ENCODE measurements at regions not wholly inside any gene's neighbourhood (a gene's known extent, or its start where the extent isn't known, plus 50 kb on each side); places are given as distances from the start of the nearest gene placed in this dataset.

DNA sequence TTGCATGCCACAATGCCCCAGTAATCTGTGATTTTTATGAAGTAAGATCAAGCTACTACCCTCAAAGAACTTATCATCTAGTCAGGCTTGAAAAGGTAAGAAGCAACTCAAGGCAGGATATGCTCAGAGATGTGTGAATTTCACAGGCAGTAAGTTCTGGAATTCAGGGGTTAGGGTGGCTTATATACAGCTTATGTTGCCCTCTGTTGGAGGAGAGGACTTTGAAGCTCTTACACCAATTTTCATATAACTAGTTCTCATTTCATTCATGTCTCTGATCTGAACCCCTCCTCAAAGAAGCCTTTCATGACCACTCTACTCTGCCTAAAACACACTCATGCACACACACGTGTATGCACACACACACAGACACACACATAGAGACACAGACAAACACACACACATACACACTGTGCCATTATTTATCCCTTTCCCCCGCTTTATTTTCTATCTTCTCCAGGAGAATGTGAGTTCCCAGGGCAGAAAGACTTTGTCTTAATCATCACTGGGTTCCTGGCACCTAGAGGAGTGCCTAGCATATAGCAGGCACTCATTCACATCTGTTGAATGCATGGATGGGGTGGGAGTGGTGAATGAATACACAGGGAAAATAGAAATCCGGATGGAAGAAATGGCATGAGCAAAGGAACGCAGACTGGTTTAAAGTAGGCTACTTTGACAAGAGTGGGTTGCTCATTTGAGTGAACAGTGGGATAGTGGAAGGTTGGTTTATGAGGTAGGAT lies 220.7 kb upstream of the ZBED5 start:
- Histone ChIP-seq H4K8ac (ENCODE audit: low read depth, low read length) (no peak overlapping the region), H3K18ac (ENCODE audit: low read length) (no peak overlapping the region), H4K12ac (ENCODE audit: low read depth, low read length) (no peak overlapping the region), H3K4me1 (ENCODE audit: control insufficient read depth in 1 of 2, insufficient read depth in 2 of 2, low read length in 2 of 2) (peaks cover 2% of the 10 kb centered on the region in 2 experiments), H3K4ac (ENCODE audit: low read depth, low read length) (no peak overlapping the region), H2AK5ac (ENCODE audit: low read length) (no peak overlapping the region), H3K9ac (ENCODE audit: low read length) (no peak overlapping the region), H3K4me3 (ENCODE audit: low read depth, low read length) (no peak overlapping the region), H3K36me3 (ENCODE audit: control insufficient read depth in 1 of 2, insufficient read depth in 2 of 2, low read length in 2 of 2) (no peaks in the 10 kb centered on the region), H2AFZ (ENCODE audit: insufficient read depth, low read length, poor library complexity) (no peak overlapping the region), H2BK5ac (ENCODE audit: low read depth, low read length, poor library complexity) (no peak overlapping the region), H3K27me3 (ENCODE audit: insufficient read depth, low read length) (no peaks in the 10 kb centered on the region), H2BK12ac (ENCODE audit: low read length) (no peak overlapping the region), H3K23ac (ENCODE audit: low read length) (no peak overlapping the region), H3K4me2 (ENCODE audit: low read length) (no peak overlapping the region), H3K79me2 (ENCODE audit: control insufficient read depth, insufficient read depth, low read length, poor library complexity) (no peaks in the 10 kb centered on the region), H3K79me1 (ENCODE audit: low read length) (no peaks in the 10 kb centered on the region), H2BK120ac (ENCODE audit: insufficient read depth, low read length, poor library complexity) (no peak overlapping the region), H3K27ac (ENCODE audit: low read depth, low read length) (no peak overlapping the region), H3K9me3 (ENCODE audit: insufficient read depth, low read depth, low read length) (no peaks in the 10 kb centered on the region), H3K14ac (ENCODE audit: low read length) (no peak overlapping the region), H4K91ac (ENCODE audit: low read depth, low read length) (no peak overlapping the region)
- no CpG with 5 or more reads among the region's 4 CpGs for WGBS (ENCODE audit: extremely low coverage, insufficient coverage, insufficient read length)
- DNase-seq = no peak

- Histone ChIP-seq H3K18ac (ENCODE audit: low read length) (no peak overlapping the region), H3K4me3 (ENCODE audit: low read depth, low read length) (no peak overlapping the region), H2BK5ac (ENCODE audit: low read depth, low read length, poor library complexity) (no peak overlapping the region), H3K4me2 (ENCODE audit: low read length) (no peak overlapping the region), H3K79me1 (ENCODE audit: low read length) (no peaks in the 10 kb centered on the region), H4K8ac (ENCODE audit: low read depth, low read length) (no peak overlapping the region), H3K23ac (ENCODE audit: low read length) (no peak overlapping the region), H3K27me3 (ENCODE audit: insufficient read depth, low read length) (no peaks in the 10 kb centered on the region), H3K27ac (ENCODE audit: low read depth, low read length) (no peak overlapping the region), H3K14ac (ENCODE audit: low read length) (no peak overlapping the region), H3K36me3 (ENCODE audit: control insufficient read depth in 1 of 2, insufficient read depth in 2 of 2, low read length in 2 of 2) (no peaks in the 10 kb centered on the region), H4K12ac (ENCODE audit: low read depth, low read length) (no peak overlapping the region), H2BK12ac (ENCODE audit: low read length) (no peak overlapping the region), H4K91ac (ENCODE audit: low read depth, low read length) (no peak overlapping the region), H3K4me1 (ENCODE audit: control insufficient read depth in 1 of 2, insufficient read depth in 2 of 2, low read length in 2 of 2) (peaks cover 0 to 2% of the 10 kb centered on the region in 2 experiments), H3K4ac (ENCODE audit: low read depth, low read length) (no peak overlapping the region), H3K79me2 (ENCODE audit: control insufficient read depth, insufficient read depth, low read length, poor library complexity) (no peaks in the 10 kb centered on the region), H2BK120ac (ENCODE audit: insufficient read depth, low read length, poor library complexity) (no peak overlapping the region), H3K9me3 (ENCODE audit: insufficient read depth, low read depth, low read length) (no peaks in the 10 kb centered on the region), H2AFZ (ENCODE audit: insufficient read depth, low read length, poor library complexity) (no peak overlapping the region), H3K9ac (ENCODE audit: low read length) (no peak overlapping the region), H2AK5ac (ENCODE audit: low read length) (no peak overlapping the region)
- no peak for DNase-seq
- no CpG with 5 or more reads among the region's 4 CpGs for WGBS (ENCODE audit: extremely low coverage, insufficient coverage, insufficient read length)
Observed at GRCh38 chr11:11077898-11078297, 220.0 kb upstream of the ZBED5 start.

DNA sequence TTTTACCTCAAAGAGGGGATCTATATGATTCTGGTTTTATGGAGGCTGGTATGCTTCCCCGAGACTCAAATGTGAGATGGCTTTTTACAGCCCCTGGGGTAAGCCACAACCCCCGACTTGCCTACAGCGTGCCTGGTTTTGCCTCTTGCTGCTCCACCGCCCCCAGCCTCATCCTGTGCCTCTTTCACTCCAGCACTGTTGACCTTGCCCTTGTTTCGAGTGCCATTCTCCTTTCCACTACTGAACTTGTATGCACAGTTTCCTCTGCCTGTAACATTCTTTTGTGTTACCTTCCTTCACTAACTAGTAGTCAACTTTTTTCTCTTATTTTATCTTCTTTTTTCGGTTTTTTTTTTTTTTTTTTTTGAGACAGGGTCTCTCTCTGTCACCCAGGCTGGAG lies 219.0 kb upstream of the ZBED5 start:
- H3K79me1 ChIP-seq (ENCODE audit: low read length) = no peaks in the 10 kb centered on the region
- H3K4me3 ChIP-seq (ENCODE audit: low read depth, low read length) = no peak overlapping the region
- no peaks in the 10 kb centered on the region for H3K27me3 ChIP-seq (ENCODE audit: insufficient read depth, low read length)
- H3K14ac ChIP-seq (ENCODE audit: low read length) = no peak overlapping the region
- no peak overlapping the region for H3K23ac ChIP-seq (ENCODE audit: low read length)
- no peaks in the 10 kb centered on the region for H3K36me3 ChIP-seq (ENCODE audit: control insufficient read depth in 1 of 2, insufficient read depth in 2 of 2, low read length in 2 of 2)
- H4K8ac ChIP-seq (ENCODE audit: low read depth, low read length) = no peak overlapping the region
- H4K12ac ChIP-seq (ENCODE audit: low read depth, low read length) = no peak overlapping the region
- DNase-seq = no peak
- no CpG with 5 or more reads among the region's 6 CpGs for WGBS (ENCODE audit: extremely low coverage, insufficient coverage, insufficient read length)
- H2AK5ac ChIP-seq (ENCODE audit: low read length) = no peak overlapping the region
- no peaks in the 10 kb centered on the region for H3K79me2 ChIP-seq (ENCODE audit: control insufficient read depth, insufficient read depth, low read length, poor library complexity)
- no peaks in the 10 kb centered on the region for H3K9me3 ChIP-seq (ENCODE audit: insufficient read depth, low read depth, low read length)
- H3K9ac ChIP-seq (ENCODE audit: low read length) = no peak overlapping the region
- no peak overlapping the region for H2BK12ac ChIP-seq (ENCODE audit: low read length)
- H3K27ac ChIP-seq (ENCODE audit: low read depth, low read length) = no peak overlapping the region
- H3K4me1 ChIP-seq (ENCODE audit: control insufficient read depth in 1 of 2, insufficient read depth in 2 of 2, low read length in 2 of 2) = peaks cover 2% of the 10 kb centered on the region in 2 experiments
- no peak overlapping the region for H4K91ac ChIP-seq (ENCODE audit: low read depth, low read length)
- H3K18ac ChIP-seq (ENCODE audit: low read length) = no peak overlapping the region
- H2AFZ ChIP-seq (ENCODE audit: insufficient read depth, low read length, poor library complexity) = no peak overlapping the region
- H3K4me2 ChIP-seq (ENCODE audit: low read length) = no peak overlapping the region
- no peak overlapping the region for H3K4ac ChIP-seq (ENCODE audit: low read depth, low read length)
- H2BK5ac ChIP-seq (ENCODE audit: low read depth, low read length, poor library complexity) = no peak overlapping the region
- no peak overlapping the region for H2BK120ac ChIP-seq (ENCODE audit: insufficient read depth, low read length, poor library complexity)

DNA sequence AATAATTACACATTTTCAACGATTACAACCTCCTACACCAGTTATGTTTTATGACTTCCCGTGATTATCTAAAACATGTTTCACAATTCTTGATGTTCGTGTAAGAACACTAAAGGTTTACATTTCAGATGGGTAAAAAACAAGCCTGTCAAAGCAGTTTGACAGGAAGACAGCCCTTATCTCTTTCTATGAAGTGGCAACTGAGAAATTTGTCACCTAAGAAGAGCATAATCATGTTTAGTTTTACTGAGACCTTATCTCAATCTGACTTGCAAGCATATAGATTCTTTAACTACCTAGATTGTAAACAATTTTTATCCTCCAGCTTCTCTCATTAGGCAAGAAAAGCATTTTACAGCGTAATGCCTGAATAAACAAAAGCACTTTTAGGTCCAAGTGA lies 218.4 kb upstream of the ZBED5 start:
- Histone ChIP-seq H4K12ac (ENCODE audit: low read depth, low read length) (no peak overlapping the region), H3K4ac (ENCODE audit: low read depth, low read length) (no peak overlapping the region), H2BK12ac (ENCODE audit: low read length) (no peak overlapping the region), H3K27me3 (ENCODE audit: insufficient read depth, low read length) (no peaks in the 10 kb centered on the region), H4K91ac (ENCODE audit: low read depth, low read length) (no peak overlapping the region), H3K36me3 (ENCODE audit: control insufficient read depth in 1 of 2, insufficient read depth in 2 of 2, low read length in 2 of 2) (no peaks in the 10 kb centered on the region), H3K79me1 (ENCODE audit: low read length) (no peaks in the 10 kb centered on the region), H3K23ac (ENCODE audit: low read length) (no peak overlapping the region), H3K4me1 (ENCODE audit: control insufficient read depth in 1 of 2, insufficient read depth in 2 of 2, low read length in 2 of 2) (peaks cover 5 to 7% of the 10 kb centered on the region in 2 experiments), H3K79me2 (ENCODE audit: control insufficient read depth, insufficient read depth, low read length, poor library complexity) (no peaks in the 10 kb centered on the region), H2AFZ (ENCODE audit: insufficient read depth, low read length, poor library complexity) (no peak overlapping the region), H3K4me3 (ENCODE audit: low read depth, low read length) (no peak overlapping the region), H2BK5ac (ENCODE audit: low read depth, low read length, poor library complexity) (no peak overlapping the region), H3K9me3 (ENCODE audit: insufficient read depth, low read depth, low read length) (no peaks in the 10 kb centered on the region), H3K14ac (ENCODE audit: low read length) (no peak overlapping the region), H4K8ac (ENCODE audit: low read depth, low read length) (no peak overlapping the region), H3K4me2 (ENCODE audit: low read length) (no peak overlapping the region), H2AK5ac (ENCODE audit: low read length) (no peak overlapping the region), H3K18ac (ENCODE audit: low read length) (no peak overlapping the region), H2BK120ac (ENCODE audit: insufficient read depth, low read length, poor library complexity) (no peak overlapping the region), H3K9ac (ENCODE audit: low read length) (no peak overlapping the region), H3K27ac (ENCODE audit: low read depth, low read length) (no peak overlapping the region)
- no CpG with 5 or more reads among the region's 4 CpGs for WGBS (ENCODE audit: extremely low coverage, insufficient coverage, insufficient read length)
- peak; percentile 14 to 85 for DNase-seq

Measured in trophoblast cell (in vitro differentiated cells and primary cell).